HepG2 (cell line): ENCODE measurements at regions not wholly inside any gene's neighbourhood (a gene's known extent, or its start where the extent isn't known, plus 50 kb on each side); places are given as distances from the start of the nearest gene placed in this dataset.

Source experiments
- ATAC-seq: fragments of 200-7000 bp; cut with Tn5 transposase; 3 replicates; pipeline ENCODE4 v1.9.1; 2020; ENCODE audit warnings: mild to moderate bottlenecking, moderate library complexity
- BruUV-seq: library from RNA; stranded (reverse); fragments of 400-500 nt; replicated peaks from 2 replicates; lab custom pipeline; 2021; lab: Mats Ljungman, UMichigan
- CTCF ChIA-PET: fragments of 300-600 bp; formaldehyde crosslinking; extraction: SDS; loops from one replicate; lab custom pipeline; 2021; ENCODE audit warnings: low total read pairs, inconsistent platforms, low intra/inter-chr PET ratio; lab: Yijun Ruan, JAX
- POLR2A ChIA-PET: fragments of 350-600 bp; sonication (Branson Sonifier 250); formaldehyde crosslinking; loops from one replicate; lab custom pipeline; 2020; ENCODE audit warnings: antibody characterized with exemption, inconsistent platforms; lab: Yijun Ruan, JAX
- DNase-seq: peaks from one replicate; pipeline ENCODE4 v3.0.0-alpha.2; 2015; ENCODE audit warnings: low spot score
- FAIRE-seq: peaks from 3 replicates; lab custom pipeline; 2011; peaks lifted over from hg19 to GRCh38; lab: Jason Lieb, UNC
- H2AFZ ChIP-seq: one replicate; pipeline ENCODE4 v1.6.1; 2011; ENCODE audit warnings: low read length, inconsistent platforms
- H3K27ac ChIP-seq: fragments of 300-600 bp; 3 replicates; pipeline ENCODE4 v1.8.0; 2011; ENCODE audit warnings: mixed run types, mild to moderate bottlenecking, mixed read lengths, low read length, inconsistent platforms; ENCODE audit not compliant: insufficient read depth; ENCODE audit errors: extremely low read length
- H3K27me3 ChIP-seq, 2 experiments: fragments of 200-600 bp in 1 of 2; 2 replicates in 1 of 2; 3 replicates in 1 of 2; pipeline versions ENCODE4 v1.6.0 to v1.8.0; 2011; ENCODE audit warnings: low read length in 2 of 2, mild to moderate bottlenecking in 2 of 2, moderate library complexity in 2 of 2, inconsistent platforms in 1 of 2; ENCODE audit not compliant: insufficient read depth in 2 of 2, control insufficient read depth in 1 of 2
- H3K36me3 ChIP-seq, 2 experiments: fragments of 200-600 bp in 1 of 2; replicated peaks in 1 of 2; 2 replicates in 1 of 2; 3 replicates in 1 of 2; pipeline versions ENCODE4 v1.5.1 to v1.8.0; 2011; ENCODE audit warnings: low read length in 2 of 2, inconsistent platforms in 1 of 2; ENCODE audit not compliant: insufficient read depth in 2 of 2, control insufficient read depth in 1 of 2
- H3K4me1 ChIP-seq: 2 replicates; pipeline ENCODE4 v1.5.1; 2012; ENCODE audit warnings: low read length, inconsistent platforms; ENCODE audit not compliant: insufficient read depth
- H3K4me2 ChIP-seq: 2 replicates; pipeline ENCODE4 v1.6.0; 2011; ENCODE audit warnings: low read depth, low read length, inconsistent platforms
- H3K4me3 ChIP-seq, 3 experiments: fragments of 200-600 bp in 1 of 3; sonication (generic), shearing (Covaris generic) in 1 of 3; replicated peaks in 1 of 3; 2 replicates each; pipeline ENCODE4 v1.5.1; 2011 to 2016; ENCODE audit warnings: low read length in 3 of 3, inconsistent platforms in 2 of 3, low read depth in 2 of 3, mild to moderate bottlenecking in 2 of 3, control low read depth in 1 of 3, mixed read lengths in 1 of 3; ENCODE audit not compliant: insufficient read depth in 1 of 3
- H3K79me2 ChIP-seq: one replicate; pipeline ENCODE4 v1.6.1; 2011; ENCODE audit warnings: low read length, inconsistent platforms; ENCODE audit not compliant: insufficient read depth
- H3K9ac ChIP-seq: 2 replicates; pipeline ENCODE4 v1.6.0; 2011; ENCODE audit warnings: mild to moderate bottlenecking, low read depth, low read length, inconsistent platforms; ENCODE audit not compliant: insufficient read depth
- H3K9me3 ChIP-seq: 2 replicates; pipeline ENCODE4 v1.5.1; 2012; ENCODE audit warnings: mild to moderate bottlenecking, low read length
- H4K20me1 ChIP-seq: 2 replicates; pipeline ENCODE4 v1.6.0; 2011; ENCODE audit warnings: inconsistent platforms, mild to moderate bottlenecking, low read length, moderate library complexity; ENCODE audit not compliant: insufficient read depth
- NCOR1 ChIP-seq: fragments of 200-600 bp; sonication (generic); IDR thresholded peaks from 2 replicates; pipeline ENCODE4 v1.7.0; 2017; ENCODE audit warnings: antibody characterized with exemption, low read length, borderline replicate concordance
- NFYC ChIP-seq: IDR thresholded peaks from 2 replicates; pipeline ENCODE4 v1.6.1; 2016; ENCODE audit warnings: missing genetic modification reagents, missing compliant biosample characterization
- SCMH1 ChIP-seq: sonication (generic); formaldehyde crosslinking; IDR thresholded peaks from 2 replicates; pipeline ENCODE4 v1.9.0; 2021; ENCODE audit warnings: missing genetic modification reagents, mild to moderate bottlenecking, borderline replicate concordance
- SMAD3 ChIP-seq: sonication (generic); formaldehyde crosslinking; IDR thresholded peaks from 2 replicates; pipeline ENCODE4 v1.4.0; 2020; ENCODE audit warnings: missing genetic modification reagents
- ZNF629 ChIP-seq: sonication (generic); formaldehyde crosslinking; conservative IDR thresholded peaks from 2 replicates; pipeline ENCODE4 v1.5.0; 2020; ENCODE audit warnings: missing genetic modification reagents
- WGBS: methylation state at CpG from one replicate; pipeline ENCODE4 v1.1.6; 2017; ENCODE audit warnings: low lambda C conversion rate; 5-methylcytosine and 5-hydroxymethylcytosine counted together
- in situ Hi-C: cut with HindIII; loops from 2 replicates; pipeline ENCODE4 v1.10.0; 2017; ENCODE audit warnings: low pct_unique_long_range_greater_than_20kb; ENCODE audit not compliant: extremely low pct_ligation_motif_present
- intact Hi-C: fragments of 100-400 bp; cut with micrococcal nuclease; formaldehyde crosslinking; loops from one replicate; pipeline ENCODE4 v1.10.0; 2022; ENCODE audit not compliant: unreplicated experiment
- TF ChIP-seq, protein P1 (sequence below): sonication (generic); formaldehyde crosslinking; conservative IDR thresholded peaks from 2 replicates; pipeline ENCODE4 v1.4.0; 2020; ENCODE audit warnings: missing genetic modification reagents

DNA sequence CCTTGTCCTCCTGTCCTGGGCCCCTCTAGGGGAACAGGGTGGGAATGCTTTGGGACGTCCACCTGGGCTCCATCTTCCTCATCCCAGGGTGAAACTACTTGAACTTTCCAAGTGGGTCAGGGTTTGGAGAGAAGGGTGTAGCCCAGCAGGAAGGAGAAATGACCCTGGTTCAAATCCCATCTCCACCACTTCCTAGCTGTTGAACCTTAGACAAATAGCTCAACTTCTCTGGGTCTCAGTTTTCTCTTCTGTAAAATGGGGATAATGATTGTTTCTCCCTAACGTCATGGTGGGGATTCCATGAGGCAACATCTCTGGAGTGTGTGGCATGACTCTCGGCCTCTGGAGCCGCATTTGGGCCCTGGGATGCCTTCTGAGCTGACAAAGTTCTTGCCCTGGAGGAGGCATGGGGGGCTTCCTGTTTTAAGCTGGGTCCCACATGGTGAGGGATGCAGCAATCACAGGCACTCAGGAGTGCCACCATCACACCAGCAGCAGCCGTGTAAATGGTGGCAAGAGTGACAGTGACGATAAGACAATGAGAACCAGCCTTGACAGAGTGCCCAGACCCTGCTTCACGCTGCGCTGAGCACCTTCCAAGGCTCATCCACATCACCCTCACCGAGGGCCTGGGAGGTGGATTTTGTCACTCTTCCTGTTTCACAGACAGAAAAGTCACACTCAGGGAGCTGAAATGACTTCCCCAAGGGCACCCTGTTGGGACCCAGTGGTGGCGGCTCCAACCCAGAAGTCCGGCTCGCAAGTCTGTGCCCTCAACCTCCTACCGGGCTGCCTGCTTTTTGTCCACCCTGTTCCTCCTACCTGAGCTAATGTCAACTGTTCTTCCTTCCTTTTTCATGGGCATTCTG lies 69.5 kb upstream of the IER5L start:
- FAIRE-seq = no peak

DNA sequence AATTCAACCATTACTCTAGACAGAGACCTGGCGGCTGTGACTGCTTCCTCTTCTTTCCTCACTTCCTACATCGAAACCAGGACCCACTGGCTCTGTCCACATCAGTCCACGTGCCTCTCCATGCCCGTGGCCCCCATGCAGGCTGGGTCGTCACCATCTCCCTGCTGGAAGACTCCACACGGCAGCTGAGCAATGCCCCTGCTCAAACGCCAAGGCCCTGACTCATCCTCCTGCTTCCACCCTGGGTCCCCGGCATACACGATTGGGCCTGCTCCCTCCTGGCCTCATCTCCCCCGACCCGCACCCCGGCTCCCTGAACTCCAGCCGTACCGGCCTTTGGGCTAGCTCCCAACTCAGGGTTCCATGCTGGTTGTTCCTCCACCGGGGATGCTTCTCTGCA lies 67.2 kb upstream of the IER5L start:
- no peak for FAIRE-seq
- H3K36me3 ChIP-seq = no peaks in the 10 kb centered on the region
- no peaks in the 10 kb centered on the region for H3K9me3 ChIP-seq
- intact Hi-C loops (no loop called here), in situ Hi-C loops (no loop called here)
- BruUV-seq = no TSS peak
- H3K4me3 ChIP-seq = no peak overlapping the region
- H4K20me1 ChIP-seq = no peaks in the 10 kb centered on the region
- no peak overlapping the region for H2AFZ ChIP-seq
- H3K27ac ChIP-seq = no peak overlapping the region
- no peak for TF ChIP-seq SCMH1 (CRISPR knock-in tag)
- TF ChIP-seq, protein P1, sequence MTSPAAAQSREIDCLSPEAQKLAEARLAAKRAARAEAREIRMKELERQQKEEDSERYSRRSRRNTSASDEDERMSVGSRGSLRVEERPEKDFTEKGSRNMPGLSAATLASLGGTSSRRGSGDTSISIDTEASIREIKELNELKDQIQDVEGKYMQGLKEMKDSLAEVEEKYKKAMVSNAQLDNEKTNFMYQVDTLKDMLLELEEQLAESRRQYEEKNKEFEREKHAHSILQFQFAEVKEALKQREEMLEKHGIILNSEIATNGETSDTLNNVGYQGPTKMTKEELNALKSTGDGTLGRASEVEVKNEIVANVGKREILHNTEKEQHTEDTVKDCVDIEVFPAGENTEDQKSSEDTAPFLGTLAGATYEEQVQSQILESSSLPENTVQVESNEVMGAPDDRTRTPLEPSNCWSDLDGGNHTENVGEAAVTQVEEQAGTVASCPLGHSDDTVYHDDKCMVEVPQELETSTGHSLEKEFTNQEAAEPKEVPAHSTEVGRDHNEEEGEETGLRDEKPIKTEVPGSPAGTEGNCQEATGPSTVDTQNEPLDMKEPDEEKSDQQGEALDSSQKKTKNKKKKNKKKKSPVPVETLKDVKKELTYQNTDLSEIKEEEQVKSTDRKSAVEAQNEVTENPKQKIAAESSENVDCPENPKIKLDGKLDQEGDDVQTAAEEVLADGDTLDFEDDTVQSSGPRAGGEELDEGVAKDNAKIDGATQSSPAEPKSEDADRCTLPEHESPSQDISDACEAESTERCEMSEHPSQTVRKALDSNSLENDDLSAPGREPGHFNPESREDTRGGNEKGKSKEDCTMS (CRISPR knock-in tag) = no peak
- TF ChIP-seq, all 625 proteins: peak for 0
- no peak overlapping the region for H3K4me2 ChIP-seq
- ChIA-PET CTCF (no interaction called here), POLR2A (no interaction called here)
- DNase-seq (no peak), ATAC-seq (no peak)
- H3K79me2 ChIP-seq = no peaks in the 10 kb centered on the region
- H3K9ac ChIP-seq = no peak overlapping the region
- peaks cover 3 to 42% of the 10 kb centered on the region in 2 experiments; a peak in 4 of 5 replicates for H3K27me3 ChIP-seq
- WGBS = 27% methylated on average over 4 of the region's 15 CpGs
- no peaks in the 10 kb centered on the region for H3K4me1 ChIP-seq

More for the DNA sequence above, 69.5 kb upstream of the IER5L start:
- Histone ChIP-seq H3K4me3 (no peak overlapping the region), H2AFZ (no peak overlapping the region), H4K20me1 (no peaks in the 10 kb centered on the region), H3K4me1 (peaks cover 6% of the 10 kb centered on the region), H3K36me3 (no peaks in the 10 kb centered on the region), H3K4me2 (no peak overlapping the region), H3K27ac (no peak overlapping the region), H3K27me3 (peaks cover 3 to 32% of the 10 kb centered on the region in 2 experiments; a peak in 4 of 5 replicates), H3K9ac (no peak overlapping the region), H3K79me2 (no peaks in the 10 kb centered on the region), H3K9me3 (no peaks in the 10 kb centered on the region)
- ATAC-seq (no peak), DNase-seq (no peak)
- in situ Hi-C loops = no loop called here
- POLR2A ChIA-PET = no interaction called here
- BruUV-seq = no TSS peak
- WGBS = 53% methylated on average over 12 of the region's 13 CpGs
- CTCF ChIA-PET = no interaction called here
- TF ChIP-seq NFYC (CRISPR knock-in tag) = no peak
- TF ChIP-seq ZNF629 = peak; percentile 68
- no peak for TF ChIP-seq SMAD3 (CRISPR knock-in tag)
- no peak for TF ChIP-seq NCOR1
- intact Hi-C loops = no loop called here
